IPS-18a (cell line): ENCODE measurements at regions not wholly inside any gene's neighbourhood (a gene's known extent, or its start where the extent isn't known, plus 50 kb on each side); places are given as distances from the start of the nearest gene placed in this dataset.
"Not testable (repeated sequence)": the region's sequence is repeated elsewhere in the genome, so short reads cannot be mapped to it uniquely, and the experiment has no call there.

Experiments used
- H3K27ac ChIP-seq: one replicate; pipeline ENCODE4 v1.5.1; 2013; ENCODE audit warnings: low read length
- H3K27me3 ChIP-seq: one replicate; pipeline ENCODE4 v1.6.1; 2013; ENCODE audit warnings: mild to moderate bottlenecking, low read length; ENCODE audit not compliant: control insufficient read depth, insufficient read depth
- H3K36me3 ChIP-seq: one replicate; pipeline ENCODE4 v1.6.1; 2013; ENCODE audit warnings: low read depth, low read length; ENCODE audit not compliant: control insufficient read depth
- H3K4me1 ChIP-seq: one replicate; pipeline ENCODE4 v1.6.1; 2013; ENCODE audit warnings: low read depth, low read length; ENCODE audit not compliant: control insufficient read depth
- H3K4me3 ChIP-seq: one replicate; pipeline ENCODE4 v1.5.1; 2013; ENCODE audit warnings: low read length
- H3K9ac ChIP-seq: one replicate; pipeline ENCODE4 v1.6.1; 2013; ENCODE audit warnings: mild to moderate bottlenecking, low read length, moderate library complexity
- H3K9me3 ChIP-seq: one replicate; pipeline ENCODE4 v1.6.1; 2013; ENCODE audit warnings: low read depth, low read length; ENCODE audit not compliant: control insufficient read depth

- no peaks in the 10 kb centered on the region for H3K36me3 ChIP-seq
- no peak overlapping the region for H3K4me3 ChIP-seq
- H3K4me1 ChIP-seq, result no peaks in the 10 kb centered on the region
- H3K9me3 ChIP-seq, result no peaks in the 10 kb centered on the region
- H3K27me3 ChIP-seq, result no peaks in the 10 kb centered on the region
- no peak overlapping the region for H3K9ac ChIP-seq
- no peak overlapping the region for H3K27ac ChIP-seq
Observed at GRCh38 chr2:88896971-88897370, 205.5 kb downstream of the RPIA start.

GRCh38 chr2:88897715-88898114, 206.2 kb downstream of the RPIA start:
- Histone ChIP-seq H3K27ac (no peak overlapping the region), H3K27me3 (no peaks in the 10 kb centered on the region), H3K4me3 (no peak overlapping the region), H3K36me3 (no peaks in the 10 kb centered on the region), H3K9ac (no peak overlapping the region), H3K9me3 (no peaks in the 10 kb centered on the region), H3K4me1 (no peaks in the 10 kb centered on the region)

GRCh38 chr2:88903749-88904353, 212.4 kb downstream of the RPIA start:
- H3K27me3 ChIP-seq, result no peaks in the 10 kb centered on the region
- no peak overlapping the region for H3K27ac ChIP-seq
- no peaks in the 10 kb centered on the region for H3K4me1 ChIP-seq

GRCh38 chr2:88913280-88913679, 221.8 kb downstream of the RPIA start:
- Histone ChIP-seq H3K36me3 (no peaks in the 10 kb centered on the region), H3K27ac (no peak overlapping the region), H3K9me3 (no peaks in the 10 kb centered on the region), H3K4me3 (no peak overlapping the region), H3K4me1 (no peaks in the 10 kb centered on the region), H3K27me3 (no peaks in the 10 kb centered on the region), H3K9ac (no peak overlapping the region)

More at GRCh38 chr2:88903749-88904353, 212.4 kb downstream of the RPIA start:
- Histone ChIP-seq H3K4me3 (no peak overlapping the region), H3K36me3 (no peaks in the 10 kb centered on the region), H3K9me3 (no peaks in the 10 kb centered on the region), H3K9ac (no peak overlapping the region)

GRCh38 chr2:88919087-88919738, 227.7 kb downstream of the RPIA start:
- Histone ChIP-seq H3K27me3 (no peaks in the 10 kb centered on the region), H3K27ac (no peak overlapping the region), H3K9ac (no peak overlapping the region), H3K9me3 (no peaks in the 10 kb centered on the region), H3K36me3 (no peaks in the 10 kb centered on the region), H3K4me1 (no peaks in the 10 kb centered on the region), H3K4me3 (no peak overlapping the region)

- H3K9ac ChIP-seq, H3K4me3 ChIP-seq, H3K4me1 ChIP-seq, H3K27me3 ChIP-seq, H3K9me3 ChIP-seq, H3K27ac ChIP-seq, H3K36me3 ChIP-seq: not testable (repeated sequence)
Observed at GRCh38 chr2:88920399-88920798, 228.9 kb downstream of the RPIA start.

- Histone ChIP-seq H3K4me3 (no peak overlapping the region), H3K9ac (no peak overlapping the region)
Observed at GRCh38 chr2:88924533-88924932, 233.1 kb downstream of the RPIA start.

GRCh38 chr2:88925770-88926462, 234.4 kb downstream of the RPIA start:
- H3K27me3 ChIP-seq, result no peaks in the 10 kb centered on the region
- H3K9ac ChIP-seq, result no peak overlapping the region
- no peak overlapping the region for H3K4me3 ChIP-seq
- no peaks in the 10 kb centered on the region for H3K9me3 ChIP-seq
- no peaks in the 10 kb centered on the region for H3K4me1 ChIP-seq
- no peak overlapping the region for H3K27ac ChIP-seq
- no peaks in the 10 kb centered on the region for H3K36me3 ChIP-seq

More at GRCh38 chr2:88924533-88924932, 233.1 kb downstream of the RPIA start:
- Histone ChIP-seq H3K9me3 (no peaks in the 10 kb centered on the region), H3K27ac (no peak overlapping the region), H3K4me1 (no peaks in the 10 kb centered on the region), H3K36me3 (no peaks in the 10 kb centered on the region), H3K27me3 (no peaks in the 10 kb centered on the region)

- Histone ChIP-seq H3K4me1 (no peaks in the 10 kb centered on the region), H3K9me3 (no peaks in the 10 kb centered on the region), H3K9ac (no peak overlapping the region), H3K36me3 (no peaks in the 10 kb centered on the region), H3K27ac (no peak overlapping the region), H3K4me3 (no peak overlapping the region), H3K27me3 (no peaks in the 10 kb centered on the region)
Observed at GRCh38 chr2:88927128-88927527, 235.7 kb downstream of the RPIA start.

GRCh38 chr2:88930659-88931058, 239.2 kb downstream of the RPIA start:
- no peaks in the 10 kb centered on the region for H3K9me3 ChIP-seq
- H3K4me3 ChIP-seq, result no peak overlapping the region
- H3K27me3 ChIP-seq, result no peaks in the 10 kb centered on the region
- H3K4me1 ChIP-seq, result no peaks in the 10 kb centered on the region
- no peak overlapping the region for H3K9ac ChIP-seq
- H3K36me3 ChIP-seq, result no peaks in the 10 kb centered on the region
- no peak overlapping the region for H3K27ac ChIP-seq

GRCh38 chr2:88932686-88933085, 241.2 kb downstream of the RPIA start:
- H3K4me3 ChIP-seq, result no peak overlapping the region
- no peaks in the 10 kb centered on the region for H3K36me3 ChIP-seq
- H3K27ac ChIP-seq, result no peak overlapping the region
- no peaks in the 10 kb centered on the region for H3K27me3 ChIP-seq
- no peak overlapping the region for H3K9ac ChIP-seq
- H3K9me3 ChIP-seq, result no peaks in the 10 kb centered on the region
- H3K4me1 ChIP-seq, result no peaks in the 10 kb centered on the region

- H3K27me3 ChIP-seq, result no peaks in the 10 kb centered on the region
- H3K4me3 ChIP-seq, result no peak overlapping the region
- H3K27ac ChIP-seq, result no peak overlapping the region
- H3K4me1 ChIP-seq, result no peaks in the 10 kb centered on the region
- no peaks in the 10 kb centered on the region for H3K9me3 ChIP-seq
- H3K36me3 ChIP-seq, result no peaks in the 10 kb centered on the region
- no peak overlapping the region for H3K9ac ChIP-seq
Observed at GRCh38 chr2:88933091-88933490, 241.6 kb downstream of the RPIA start.
